ENCODE measurements at regions not wholly inside any gene's neighbourhood (a gene's known extent, or its start where the extent isn't known, plus 50 kb on each side); places are given as distances from the start of the nearest gene placed in this dataset.
"Not testable (repeated sequence)": the region's sequence is repeated elsewhere in the genome, so short reads cannot be mapped to it uniquely, and the experiment has no call there.

DNA sequence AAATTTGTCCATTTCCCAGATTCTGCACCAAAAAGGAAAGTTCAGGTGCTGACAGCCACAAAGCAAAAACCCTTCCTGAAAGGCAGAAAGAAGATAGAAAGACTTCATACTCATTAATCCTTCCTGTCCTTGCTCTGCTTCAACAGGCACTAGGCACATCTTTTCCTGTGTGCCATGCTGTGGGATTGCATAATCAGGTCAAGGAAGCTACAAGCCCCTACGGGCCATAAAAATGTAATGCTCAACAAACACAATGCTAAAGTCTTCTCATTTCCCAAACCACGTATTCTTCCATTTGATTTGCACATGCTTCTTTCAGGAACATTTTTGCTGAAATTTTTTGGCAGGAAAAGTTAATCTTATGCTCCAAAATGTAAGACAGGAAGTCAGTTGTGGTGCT lies 710.9 kb upstream of the ZP4 start:
- not testable (repeated sequence) for TF ChIP-seq CTCF (IDR thresholded peaks at IDR 0.05; ENCODE audit: borderline replicate concordance, extremely low read depth, low read length, poor library complexity, severe bottlenecking); EZH2 (IDR thresholded peaks at IDR 0.05; ENCODE audit: borderline replicate concordance, low read depth, low read length, severe bottlenecking)

Measured in DND-41 (cell line).